PC-9 (cell line): ENCODE measurements at regions not wholly inside any gene's neighbourhood (a gene's known extent, or its start where the extent isn't known, plus 50 kb on each side); places are given as distances from the start of the nearest gene placed in this dataset.

Experiments used
- BruUV-seq: library from RNA; stranded (reverse); fragments of 400-500 nt; replicated peaks from 2 replicates; lab custom pipeline; 2021; lab: Mats Ljungman, UMichigan
- CTCF ChIA-PET: fragments of 300-600 bp; sonication (Branson Sonifier 250); formaldehyde crosslinking; loops from one replicate; lab custom pipeline; 2022; ENCODE audit warnings: antibody characterized with exemption; lab: Charles Lee
- POLR2A ChIA-PET: fragments of 300-600 bp; sonication (Branson Sonifier 250); formaldehyde crosslinking; loops from one replicate; lab custom pipeline; 2022; ENCODE audit warnings: antibody characterized with exemption; ENCODE audit not compliant: unreplicated experiment; lab: Charles Lee
- DNase-seq, 2 experiments: peaks; one replicate each; pipeline versions ENCODE4 v3.0.0 to v3.0.0-alpha.2; 2015 to 2022; ENCODE audit warnings: mixed read lengths in 1 of 2
- H2AFZ ChIP-seq: fragments of 200-600 bp; sonication (generic); 2 replicates; pipeline ENCODE4 v1.8.1; 2017; ENCODE audit warnings: antibody characterized with exemption
- H3F3A ChIP-seq: fragments of 200-600 bp; sonication (generic); 2 replicates; pipeline ENCODE4 v1.8.1; 2017; ENCODE audit warnings: antibody characterized with exemption, mild to moderate bottlenecking, low read depth; ENCODE audit not compliant: insufficient read depth
- H3K27ac ChIP-seq: fragments of 200-600 bp; sonication (generic); 2 replicates; pipeline ENCODE4 v1.6.1; 2016; ENCODE audit warnings: mixed run types
- H3K27me3 ChIP-seq: fragments of 200-600 bp; sonication (generic); 2 replicates; pipeline ENCODE4 v1.6.1; 2016; ENCODE audit warnings: low read depth, mixed run types; ENCODE audit not compliant: insufficient read depth
- H3K36me3 ChIP-seq: fragments of 200-600 bp; sonication (generic); 2 replicates; pipeline ENCODE4 v1.6.1; 2016; ENCODE audit warnings: low read depth, mixed run types
- H3K4me1 ChIP-seq: fragments of 200-600 bp; sonication (generic); replicated peaks from 2 replicates; pipeline ENCODE4 v1.6.1; 2016; ENCODE audit warnings: mixed run types; ENCODE audit not compliant: insufficient read depth
- H3K4me2 ChIP-seq: fragments of 200-600 bp; sonication (generic); 2 replicates; pipeline ENCODE4 v1.6.1; 2017; ENCODE audit warnings: mixed run types
- H3K4me3 ChIP-seq: fragments of 200-600 bp; sonication (generic); 2 replicates; pipeline ENCODE4 v1.6.1; 2016; ENCODE audit warnings: mixed run types
- H3K79me2 ChIP-seq: fragments of 200-600 bp; sonication (generic); 2 replicates; pipeline ENCODE4 v1.6.1; 2017; ENCODE audit warnings: low read depth, mixed run types
- H3K9me2 ChIP-seq: fragments of 200-600 bp; sonication (generic); 2 replicates; pipeline ENCODE4 v1.8.1; 2017; ENCODE audit warnings: mild to moderate bottlenecking; ENCODE audit not compliant: insufficient read depth
- H3K9me3 ChIP-seq: fragments of 200-600 bp; sonication (generic); 2 replicates; pipeline ENCODE4 v1.8.1; 2016; ENCODE audit warnings: low read depth; ENCODE audit not compliant: insufficient read depth
- H4K20me1 ChIP-seq: fragments of 200-600 bp; sonication (generic); 2 replicates; pipeline ENCODE4 v1.8.1; 2017; ENCODE audit not compliant: insufficient read depth
- EZH2 ChIP-seq: fragments of 200-600 bp; sonication (generic); IDR thresholded peaks from 2 replicates; pipeline ENCODE4 v1.8.0; 2017; ENCODE audit warnings: antibody characterized with exemption, low read depth
- intact Hi-C: fragments of 100-400 bp; cut with micrococcal nuclease; formaldehyde crosslinking; loops from one replicate; pipeline ENCODE4 v1.10.0; 2022; ENCODE audit not compliant: unreplicated experiment
- TF ChIP-seq, protein P1 (sequence below): fragments of 200-600 bp; sonication (generic); conservative IDR thresholded peaks from 2 replicates; pipeline ENCODE4 v1.6.1; 2017; ENCODE audit warnings: mixed run types, antibody characterized with exemption, mild to moderate bottlenecking, moderate library complexity

DNA sequence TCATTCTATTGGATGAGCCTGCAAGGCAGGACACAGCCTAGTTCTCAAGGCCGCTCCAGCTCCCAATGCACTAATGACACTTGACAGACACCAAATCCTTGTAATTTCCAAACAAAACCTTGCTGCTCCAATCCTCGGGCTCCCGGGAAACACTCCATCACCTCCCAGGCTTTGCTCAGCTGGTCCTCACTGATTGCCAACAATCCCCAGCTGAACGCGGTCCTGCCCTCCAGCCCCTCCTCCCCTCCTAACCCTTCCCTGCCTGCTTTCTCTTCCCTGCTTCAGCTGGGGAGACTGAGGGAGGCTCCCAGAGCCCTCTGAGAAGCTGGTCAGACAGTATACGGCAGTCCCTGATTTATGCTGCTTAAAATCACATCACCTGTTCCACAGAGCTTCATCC is 114.4 kb upstream of the TNR start:
- TF ChIP-seq EZH2, result no peak
- TF ChIP-seq, protein P1, sequence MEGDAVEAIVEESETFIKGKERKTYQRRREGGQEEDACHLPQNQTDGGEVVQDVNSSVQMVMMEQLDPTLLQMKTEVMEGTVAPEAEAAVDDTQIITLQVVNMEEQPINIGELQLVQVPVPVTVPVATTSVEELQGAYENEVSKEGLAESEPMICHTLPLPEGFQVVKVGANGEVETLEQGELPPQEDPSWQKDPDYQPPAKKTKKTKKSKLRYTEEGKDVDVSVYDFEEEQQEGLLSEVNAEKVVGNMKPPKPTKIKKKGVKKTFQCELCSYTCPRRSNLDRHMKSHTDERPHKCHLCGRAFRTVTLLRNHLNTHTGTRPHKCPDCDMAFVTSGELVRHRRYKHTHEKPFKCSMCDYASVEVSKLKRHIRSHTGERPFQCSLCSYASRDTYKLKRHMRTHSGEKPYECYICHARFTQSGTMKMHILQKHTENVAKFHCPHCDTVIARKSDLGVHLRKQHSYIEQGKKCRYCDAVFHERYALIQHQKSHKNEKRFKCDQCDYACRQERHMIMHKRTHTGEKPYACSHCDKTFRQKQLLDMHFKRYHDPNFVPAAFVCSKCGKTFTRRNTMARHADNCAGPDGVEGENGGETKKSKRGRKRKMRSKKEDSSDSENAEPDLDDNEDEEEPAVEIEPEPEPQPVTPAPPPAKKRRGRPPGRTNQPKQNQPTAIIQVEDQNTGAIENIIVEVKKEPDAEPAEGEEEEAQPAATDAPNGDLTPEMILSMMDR, result no peak
- Histone ChIP-seq H3K4me1 (no peaks in the 10 kb centered on the region), H3K27me3 (peaks cover 82% of the 10 kb centered on the region), H3F3A (no peaks in the 10 kb centered on the region), H3K4me3 (no peak overlapping the region), H3K79me2 (no peaks in the 10 kb centered on the region), H4K20me1 (no peaks in the 10 kb centered on the region), H3K4me2 (no peak overlapping the region), H3K27ac (no peak overlapping the region), H2AFZ (no peak overlapping the region), H3K9me2 (no peaks in the 10 kb centered on the region), H3K9me3 (no peaks in the 10 kb centered on the region), H3K36me3 (no peaks in the 10 kb centered on the region)
- no TSS peak for BruUV-seq
- CTCF ChIA-PET, result no interaction called here
- POLR2A ChIA-PET, result no interaction called here
- DNase-seq, result no peak
- intact Hi-C loops, result no loop called here

DNA sequence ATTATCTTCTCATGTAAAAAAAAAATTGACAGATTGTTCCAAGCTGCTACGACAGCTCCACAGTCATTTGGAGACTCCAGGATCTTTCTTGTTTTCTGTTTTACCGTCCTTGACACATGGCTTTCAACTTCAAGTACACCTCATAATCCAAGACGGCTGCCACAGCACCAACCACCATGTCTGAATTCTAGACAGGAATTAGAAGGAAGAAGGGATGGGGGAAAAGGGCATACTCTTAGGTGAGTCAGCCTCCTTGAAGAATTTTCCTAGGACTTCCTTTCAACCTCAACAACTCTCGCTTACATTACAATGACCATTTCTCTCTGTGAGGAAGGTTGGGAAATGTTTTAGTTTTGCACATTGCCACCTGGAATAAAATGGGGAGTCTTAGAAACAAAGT is 110.3 kb upstream of the TNR start:
- ChIA-PET CTCF (no interaction called here), POLR2A (no interaction called here)
- Histone ChIP-seq H3K9me2 (no peaks in the 10 kb centered on the region), H3K36me3 (no peaks in the 10 kb centered on the region), H3K27me3 (peaks cover 64% of the 10 kb centered on the region), H3K4me2 (no peak overlapping the region), H3K79me2 (no peaks in the 10 kb centered on the region), H3K27ac (no peak overlapping the region), H3K9me3 (no peaks in the 10 kb centered on the region), H3K4me1 (no peaks in the 10 kb centered on the region), H4K20me1 (no peaks in the 10 kb centered on the region), H3F3A (no peaks in the 10 kb centered on the region), H2AFZ (no peak overlapping the region), H3K4me3 (no peak overlapping the region)
- intact Hi-C loops, result no loop called here
- DNase-seq, result no peak
- BruUV-seq, result no TSS peak
- no peak for TF ChIP-seq EZH2
- TF ChIP-seq, protein P1, result no peak

DNA sequence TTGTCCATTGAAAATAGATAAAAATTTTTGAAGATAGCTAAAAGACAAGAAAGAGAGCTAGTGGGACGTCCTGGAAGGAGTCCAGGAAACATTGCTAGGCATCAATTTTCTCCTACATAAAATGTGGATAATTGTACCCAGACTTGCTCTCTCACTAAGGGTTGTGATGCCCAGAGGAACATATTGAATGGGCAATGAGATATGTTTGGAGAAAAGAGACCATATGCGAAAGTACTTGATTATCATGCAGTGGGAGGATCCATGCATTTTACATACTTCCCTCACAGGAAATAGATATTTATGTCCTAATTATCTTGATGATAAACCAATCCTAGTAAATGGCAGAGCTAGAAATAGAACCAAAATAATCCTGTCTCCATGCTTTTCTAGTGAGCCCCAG is 108.4 kb upstream of the TNR start:
- no peak overlapping the region for H3K4me2 ChIP-seq
- POLR2A ChIA-PET, result interaction anchor here (0.6 kb wide), 1 partner anchor 16 kb away, joined by 3 read pairs; no protein-coding TSS in a partner anchor
- no peaks in the 10 kb centered on the region for H3K9me3 ChIP-seq
- intact Hi-C loops, result no loop called here
- no peak overlapping the region for H2AFZ ChIP-seq
- DNase-seq, result no peak
- no peaks in the 10 kb centered on the region for H3K79me2 ChIP-seq
- BruUV-seq, result no TSS peak
- no peaks in the 10 kb centered on the region for H3F3A ChIP-seq
- H3K4me3 ChIP-seq, result no peak overlapping the region
- H3K4me1 ChIP-seq, result no peaks in the 10 kb centered on the region
- CTCF ChIA-PET, result interaction anchor here (0.6 kb wide), 1 partner anchor 74 kb away, joined by 4 read pairs; no protein-coding TSS in a partner anchor
- no peaks in the 10 kb centered on the region for H4K20me1 ChIP-seq
- TF ChIP-seq, protein P1, result no peak
- TF ChIP-seq EZH2, result no peak
- H3K27me3 ChIP-seq, result peaks cover 45% of the 10 kb centered on the region
- no peaks in the 10 kb centered on the region for H3K36me3 ChIP-seq
- no peaks in the 10 kb centered on the region for H3K9me2 ChIP-seq
- no peak overlapping the region for H3K27ac ChIP-seq
